HG02840 (cell line): ENCODE measurements at regions not wholly inside any gene's neighbourhood (a gene's known extent, or its start where the extent isn't known, plus 50 kb on each side); places are given as distances from the start of the nearest gene placed in this dataset.

ENCODE experiments used
- ATAC-seq: cut with Tn5 transposase; IDR thresholded peaks from one replicate; pipeline ENCODE4 v1.9.1; 2021; ENCODE audit warnings: mild to moderate bottlenecking, moderate library complexity, moderate number of reproducible peaks; ENCODE audit not compliant: unreplicated experiment, low FRiP score

DNA sequence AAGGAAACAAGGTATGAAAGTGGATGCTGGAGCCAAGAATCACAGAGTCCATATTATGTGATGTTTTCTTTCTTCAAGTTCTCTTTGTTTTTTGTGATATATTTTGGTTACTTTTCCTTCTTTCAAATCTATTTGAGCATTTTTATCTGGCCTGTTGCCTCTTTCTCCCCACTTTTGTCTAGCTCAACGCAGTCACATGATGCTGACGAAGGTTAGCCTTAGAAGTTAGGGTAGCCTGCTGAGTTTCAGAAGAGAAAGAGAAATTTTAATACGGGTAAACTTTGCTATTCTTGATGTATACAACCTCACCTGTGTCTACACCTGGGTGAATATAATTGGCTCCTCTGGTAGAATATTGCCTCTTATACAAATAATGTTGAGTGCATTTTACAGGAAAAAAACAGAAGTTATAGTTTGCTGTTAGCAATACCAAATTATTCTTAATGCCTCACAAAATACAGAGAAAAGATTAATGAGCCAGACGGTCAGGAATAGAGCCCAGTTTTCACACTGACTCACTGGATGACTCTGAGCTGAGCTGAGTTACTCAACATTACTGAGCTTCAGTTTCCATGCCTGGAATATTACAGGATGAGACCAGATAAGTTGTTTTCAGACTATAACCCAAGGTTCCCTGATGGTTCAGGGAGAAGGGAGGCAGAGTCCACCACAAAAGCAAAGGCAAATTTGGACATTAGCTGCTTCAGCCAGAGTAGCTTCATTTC lies 161.6 kb upstream of the BDNF start:
- no peak for ATAC-seq

DNA sequence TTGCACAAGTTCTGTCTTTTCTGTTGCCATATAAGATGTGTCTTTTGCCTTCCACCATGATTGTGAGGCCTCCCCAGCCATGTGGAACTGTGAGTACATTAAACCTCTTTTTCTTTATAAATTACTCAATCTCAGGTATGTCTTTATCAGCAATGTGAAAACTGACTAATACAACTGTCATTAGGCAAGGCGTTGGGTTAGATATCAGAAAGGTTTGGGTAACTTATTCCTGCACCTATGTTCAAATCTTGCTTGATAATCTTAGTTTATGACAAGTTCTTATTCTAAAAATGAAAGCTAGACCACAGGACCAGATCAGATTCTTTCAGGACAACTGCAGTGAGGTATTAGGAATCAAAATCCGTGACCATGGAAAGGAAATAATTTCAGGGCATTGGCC lies 160.6 kb upstream of the BDNF start:
- ATAC-seq, result no peak

DNA sequence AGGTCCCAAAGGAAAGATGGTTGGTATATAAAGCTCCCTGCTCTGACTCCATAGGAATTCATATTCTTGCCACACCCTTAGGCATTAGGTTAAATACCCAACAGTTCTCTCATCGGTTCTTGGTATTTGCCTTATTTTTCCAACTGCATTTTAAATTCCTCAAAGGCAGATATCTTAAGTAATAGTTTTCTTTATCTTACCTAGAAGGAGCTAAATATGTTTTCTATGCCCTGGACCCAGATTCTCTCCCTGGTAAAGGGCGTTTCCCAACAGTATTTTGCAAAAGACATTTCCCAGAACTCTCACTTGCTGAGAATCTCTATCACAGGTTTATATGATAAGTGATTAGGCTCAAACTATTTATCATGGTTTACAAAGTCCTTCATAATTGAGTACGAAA lies 158.6 kb upstream of the BDNF start:
- no peak for ATAC-seq

DNA sequence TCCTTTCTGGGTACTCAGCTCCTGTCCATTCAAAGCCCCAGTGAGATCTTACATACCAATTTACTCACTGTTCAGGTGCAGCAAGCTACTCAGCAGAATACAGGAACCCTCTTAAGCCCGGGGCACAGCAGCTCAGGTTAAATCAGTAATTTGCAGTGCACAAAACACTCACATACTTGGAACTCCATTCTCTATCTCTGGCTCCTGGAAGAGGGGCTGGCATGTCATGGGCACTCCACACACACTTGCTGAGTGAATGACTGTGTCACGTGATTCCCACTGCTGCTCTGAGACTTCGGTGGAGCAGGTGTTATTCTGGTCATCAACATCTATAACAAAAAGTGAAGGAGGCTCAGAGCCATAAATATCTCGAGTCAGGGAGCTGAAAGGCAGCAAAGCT lies 157.3 kb upstream of the BDNF start:
- ATAC-seq, result peak; percentile 17

GRCh38 chr11:27857014-27857413 lies 156.8 kb upstream of the BDNF start:
- ATAC-seq, result peak; percentile 58

GRCh38 chr11:27848423-27848822 lies 148.2 kb upstream of the BDNF start:
- ATAC-seq, result no peak

DNA sequence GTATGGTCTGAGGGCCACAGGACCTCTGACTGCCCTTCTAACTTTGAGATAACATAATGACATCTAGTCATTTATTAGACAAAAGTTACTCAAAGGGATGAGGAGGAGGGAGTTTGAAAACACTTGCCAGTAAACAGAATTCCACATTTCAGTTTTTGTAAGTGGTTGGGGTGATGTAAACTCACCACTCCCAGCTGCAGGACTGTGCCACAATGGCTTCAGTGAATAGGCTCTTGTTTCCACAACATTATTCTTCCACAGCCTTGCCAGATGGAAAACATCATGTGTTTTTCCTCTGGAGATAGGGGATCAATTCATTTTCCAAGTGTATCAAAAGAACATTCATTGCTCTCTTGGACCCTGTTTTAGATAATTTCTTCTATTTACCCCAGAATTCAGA lies 147.2 kb upstream of the BDNF start:
- no peak for ATAC-seq

- no peak for ATAC-seq
These were observed 142.0 kb upstream of the BDNF start for GRCh38 chr11:27842290-27842689.

DNA sequence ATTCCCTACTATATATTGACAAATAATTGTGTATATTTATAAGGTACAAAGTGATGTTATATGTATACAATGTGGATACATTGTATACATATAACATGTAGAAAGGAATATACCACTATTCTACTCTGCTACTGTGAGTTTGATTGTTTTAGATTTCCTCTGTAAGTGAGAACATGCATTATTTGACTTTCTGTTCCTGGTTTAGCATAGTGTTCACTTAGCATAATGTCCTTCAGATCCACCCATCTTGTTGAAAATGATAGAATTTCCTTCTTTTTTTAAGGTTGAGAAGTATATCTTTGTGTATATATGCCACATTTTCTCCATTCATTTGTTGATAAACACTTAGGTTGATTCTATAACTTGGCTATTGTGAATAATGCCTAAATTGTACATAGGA lies 140.8 kb upstream of the BDNF start:
- ATAC-seq, result no peak

DNA sequence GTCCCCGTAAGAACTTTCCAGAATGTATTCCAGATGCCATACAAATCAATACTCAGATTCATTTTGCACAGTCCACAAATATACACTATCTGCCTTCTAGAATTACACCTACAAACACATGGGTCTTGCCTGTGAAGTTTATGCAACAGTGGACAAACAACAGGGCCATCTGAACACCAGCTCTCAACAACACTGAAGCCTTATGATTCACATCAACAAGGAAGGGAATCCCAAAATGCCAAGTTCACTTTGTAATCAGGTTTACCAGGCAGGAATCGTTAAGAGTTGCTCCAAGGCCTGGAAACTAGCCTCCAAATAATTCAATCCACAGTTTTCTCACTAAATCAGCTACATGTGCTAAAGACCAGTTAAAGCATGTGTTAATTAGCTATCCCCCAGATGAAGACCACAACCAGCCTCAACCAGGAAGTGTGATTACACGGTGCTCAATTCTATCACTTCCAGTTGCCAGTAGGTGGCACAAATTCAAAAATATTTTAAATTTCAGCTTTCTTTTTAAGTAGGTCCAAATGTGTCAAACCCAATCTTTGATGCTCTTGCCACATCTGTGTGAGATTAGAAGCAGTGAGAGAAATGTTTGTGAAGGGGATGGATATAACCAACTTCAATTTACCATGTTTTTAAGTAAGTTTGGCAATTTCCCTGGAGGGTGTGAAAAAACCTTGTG lies 139.1 kb upstream of the BDNF start:
- no peak for ATAC-seq

DNA sequence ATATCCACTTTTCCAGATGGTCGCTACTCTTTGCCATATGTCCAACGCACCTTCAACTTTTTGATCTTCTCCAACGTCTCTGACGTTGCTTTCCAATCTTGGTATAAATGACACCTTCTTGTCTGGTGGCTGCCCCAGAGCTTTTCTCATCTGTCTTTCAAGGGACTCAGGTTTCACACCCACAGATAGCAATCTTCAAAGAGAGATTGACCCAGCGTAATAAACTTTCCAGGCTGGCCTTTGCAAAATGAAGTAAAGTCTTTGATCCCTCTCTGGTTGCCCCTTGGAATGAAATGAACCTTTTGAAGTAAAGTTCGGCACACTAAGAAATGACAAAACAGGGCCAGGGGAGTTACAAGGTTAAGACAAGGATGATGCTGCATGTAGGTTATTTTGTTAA lies 138.4 kb upstream of the BDNF start:
- no peak for ATAC-seq

DNA sequence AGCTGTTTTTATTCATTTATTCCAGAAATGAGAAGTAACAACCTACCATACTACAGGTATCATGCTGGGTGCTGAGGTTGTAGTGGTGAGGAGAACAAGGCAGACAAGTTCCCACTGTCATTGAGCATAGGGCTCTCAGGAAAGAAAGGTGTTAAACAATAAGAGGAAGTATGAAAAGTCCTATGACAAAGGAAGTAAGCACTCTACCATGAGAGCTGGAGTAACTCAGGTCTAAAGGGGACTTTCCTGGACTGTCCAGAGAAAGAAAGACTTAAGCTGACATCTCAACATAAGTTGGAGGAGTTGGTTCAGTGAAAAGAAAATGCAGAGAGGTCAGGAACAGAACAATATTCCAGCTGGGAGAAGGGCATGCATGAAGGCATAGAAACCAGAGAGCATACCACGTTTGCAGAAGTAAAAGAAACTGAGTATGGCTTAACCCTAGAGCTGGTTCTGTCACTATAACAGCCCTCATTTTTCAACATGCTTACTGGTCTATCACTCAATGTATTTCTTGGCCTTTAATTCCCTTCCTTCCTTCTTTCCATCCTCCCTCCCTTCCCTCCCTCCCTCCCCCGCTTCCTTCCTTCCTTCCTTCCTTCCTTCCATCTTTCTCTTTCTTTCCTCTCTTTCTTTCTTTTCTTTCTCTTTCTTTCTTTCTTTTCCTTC lies 137.8 kb upstream of the BDNF start:
- peak; percentile 70 for ATAC-seq

GRCh38 chr11:27830206-27830605 lies 130.0 kb upstream of the BDNF start:
- no peak for ATAC-seq

GRCh38 chr11:27820249-27820648 lies 120.0 kb upstream of the BDNF start:
- no peak for ATAC-seq

GRCh38 chr11:27816197-27816596 lies 115.9 kb upstream of the BDNF start:
- ATAC-seq, result no peak

- ATAC-seq, result no peak
These were observed 112.1 kb upstream of the BDNF start for GRCh38 chr11:27812341-27812740.

DNA sequence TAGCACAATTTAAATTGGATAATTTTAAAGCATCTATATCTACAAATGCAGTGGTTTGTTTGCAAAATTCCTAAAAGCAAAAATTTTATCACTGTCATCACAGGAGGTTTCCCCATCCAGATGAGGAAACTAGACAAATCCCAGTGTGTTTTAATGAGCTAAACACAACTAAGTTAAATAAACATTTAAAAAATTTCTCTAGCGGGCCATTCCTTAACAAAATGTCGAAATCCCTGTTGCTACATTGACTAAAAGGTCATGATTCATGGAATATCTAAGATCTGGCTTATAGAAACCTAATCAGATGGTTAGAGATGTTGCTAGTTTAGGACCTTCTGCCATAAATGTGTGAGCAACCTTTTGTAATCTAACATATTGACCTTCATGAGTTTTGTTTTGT lies 107.3 kb upstream of the BDNF start:
- ATAC-seq, result no peak

- ATAC-seq, result no peak
These were observed 105.9 kb upstream of the BDNF start for GRCh38 chr11:27806122-27806521.

- ATAC-seq, result no peak
These were observed 96.0 kb upstream of the BDNF start for GRCh38 chr11:27795955-27796861.

DNA sequence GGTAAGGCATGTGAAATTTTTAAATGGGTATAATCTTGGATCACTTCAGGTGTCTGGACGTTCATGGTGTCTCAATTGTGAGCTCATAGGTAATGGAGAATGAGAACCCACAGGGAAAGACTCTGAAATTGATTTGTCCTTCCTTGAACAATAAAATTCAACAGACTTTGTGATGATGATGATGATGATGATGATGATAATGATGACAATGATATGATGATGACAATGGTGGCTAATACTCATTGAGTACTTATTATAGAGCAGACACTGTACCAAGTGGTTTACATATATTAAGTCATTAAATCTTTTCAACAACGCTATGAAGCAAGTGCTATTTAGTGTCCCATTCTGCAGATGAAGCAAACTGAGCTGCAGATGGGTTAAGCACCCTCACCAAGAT lies 86.6 kb upstream of the BDNF start:
- no peak for ATAC-seq

GRCh38 chr11:27786331-27786730 lies 86.1 kb upstream of the BDNF start:
- no peak for ATAC-seq
